ENCODE measurements at regions not wholly inside any gene's neighbourhood (a gene's known extent, or its start where the extent isn't known, plus 50 kb on each side); places are given as distances from the start of the nearest gene placed in this dataset.
"Not testable (repeated sequence)": the region's sequence is repeated elsewhere in the genome, so short reads cannot be mapped to it uniquely, and the experiment has no call there.

- Mint-ChIP-seq H3K9me3 (peaks cover 4% of the 10 kb centered on the region), H3K36me3 (no peaks in the 10 kb centered on the region)
Measured at GRCh38 chr4:187088070-187088799, 364.6 kb upstream of the FAT1 start.

GRCh38 chr4:187090401-187090800 lies 366.7 kb upstream of the FAT1 start:
- no peak overlapping the region for H3K27ac Mint-ChIP-seq

More at GRCh38 chr4:187088070-187088799, 364.6 kb upstream of the FAT1 start:
- Mint-ChIP-seq H3K4me1 (no peaks in the 10 kb centered on the region), H3K27ac (no peak overlapping the region), H3K27me3 (no peaks in the 10 kb centered on the region), H3K4me3 (no peak overlapping the region)
- DNase-seq (ENCODE audit: low spot score in 2 of 2), result no peak
- no peak for ATAC-seq (ENCODE audit: low read depth)

GRCh38 chr4:187090832-187091231 lies 367.2 kb upstream of the FAT1 start:
- not testable (repeated sequence) for DNase-seq (ENCODE audit: low spot score in 2 of 2); H3K4me1 Mint-ChIP-seq; ATAC-seq (ENCODE audit: low read depth); H3K27ac Mint-ChIP-seq; H3K4me3 Mint-ChIP-seq; H3K9me3 Mint-ChIP-seq; H3K27me3 Mint-ChIP-seq; H3K36me3 Mint-ChIP-seq

More at GRCh38 chr4:187090401-187090800, 366.7 kb upstream of the FAT1 start:
- H3K36me3 Mint-ChIP-seq, result no peaks in the 10 kb centered on the region
- H3K9me3 Mint-ChIP-seq, result peaks cover 6% of the 10 kb centered on the region
- no peaks in the 10 kb centered on the region for H3K4me1 Mint-ChIP-seq
- H3K4me3 Mint-ChIP-seq, result no peak overlapping the region
- DNase-seq (ENCODE audit: low spot score in 2 of 2), result no peak
- ATAC-seq (ENCODE audit: low read depth), result no peak
- no peaks in the 10 kb centered on the region for H3K27me3 Mint-ChIP-seq

- H3K36me3 Mint-ChIP-seq, result no peaks in the 10 kb centered on the region
- peaks cover 8% of the 10 kb centered on the region for H3K9me3 Mint-ChIP-seq
- DNase-seq (ENCODE audit: low spot score in 2 of 2), result no peak
- no peak overlapping the region for H3K27ac Mint-ChIP-seq
- no peak overlapping the region for H3K4me3 Mint-ChIP-seq
- H3K4me1 Mint-ChIP-seq, result no peaks in the 10 kb centered on the region
- ATAC-seq (ENCODE audit: low read depth), result no peak
- H3K27me3 Mint-ChIP-seq, result no peaks in the 10 kb centered on the region
Measured at GRCh38 chr4:187094144-187094543, 370.5 kb upstream of the FAT1 start.

GRCh38 chr4:187098429-187098828 lies 374.8 kb upstream of the FAT1 start:
- no peak overlapping the region for H3K27ac Mint-ChIP-seq
- H3K4me1 Mint-ChIP-seq, result no peaks in the 10 kb centered on the region
- ATAC-seq (ENCODE audit: low read depth) (no peak), DNase-seq (ENCODE audit: low spot score in 2 of 2) (no peak)
- no peak overlapping the region for H3K4me3 Mint-ChIP-seq
- H3K36me3 Mint-ChIP-seq, result no peaks in the 10 kb centered on the region
- peaks cover 4% of the 10 kb centered on the region for H3K9me3 Mint-ChIP-seq
- no peaks in the 10 kb centered on the region for H3K27me3 Mint-ChIP-seq

GRCh38 chr4:187103351-187103750 lies 379.7 kb upstream of the FAT1 start:
- no peak for DNase-seq (ENCODE audit: low spot score in 2 of 2)
- Mint-ChIP-seq H3K9me3 (peaks cover 2% of the 10 kb centered on the region), H3K4me3 (no peak overlapping the region), H3K36me3 (no peaks in the 10 kb centered on the region), H3K27ac (no peak overlapping the region), H3K4me1 (no peaks in the 10 kb centered on the region), H3K27me3 (no peaks in the 10 kb centered on the region)
- ATAC-seq (ENCODE audit: low read depth), result peak; percentile 45

- H3K9me3 Mint-ChIP-seq, result peaks cover 1% of the 10 kb centered on the region
- no peaks in the 10 kb centered on the region for H3K27me3 Mint-ChIP-seq
- DNase-seq (ENCODE audit: low spot score in 2 of 2), result no peak
- no peaks in the 10 kb centered on the region for H3K36me3 Mint-ChIP-seq
- no peak for ATAC-seq (ENCODE audit: low read depth)
- no peak overlapping the region for H3K4me3 Mint-ChIP-seq
- no peaks in the 10 kb centered on the region for H3K4me1 Mint-ChIP-seq
- H3K27ac Mint-ChIP-seq, result no peak overlapping the region
Measured at GRCh38 chr4:187108845-187109244, 385.2 kb upstream of the FAT1 start.

- H3K4me3 Mint-ChIP-seq, result no peak overlapping the region
- H3K36me3 Mint-ChIP-seq, result no peaks in the 10 kb centered on the region
- DNase-seq (ENCODE audit: low spot score in 2 of 2) (no peak), ATAC-seq (ENCODE audit: low read depth) (no peak)
- H3K9me3 Mint-ChIP-seq, result peaks cover 1% of the 10 kb centered on the region
- H3K27me3 Mint-ChIP-seq, result no peaks in the 10 kb centered on the region
- no peak overlapping the region for H3K27ac Mint-ChIP-seq
- no peaks in the 10 kb centered on the region for H3K4me1 Mint-ChIP-seq
Measured at GRCh38 chr4:187109636-187110035, 386.0 kb upstream of the FAT1 start.

GRCh38 chr4:187118166-187118565 lies 394.5 kb upstream of the FAT1 start:
- DNase-seq (ENCODE audit: low spot score in 2 of 2) (no peak), ATAC-seq (ENCODE audit: low read depth) (no peak)
- H3K9me3 Mint-ChIP-seq, result peaks cover 1% of the 10 kb centered on the region
- no peak overlapping the region for H3K27ac Mint-ChIP-seq
- H3K27me3 Mint-ChIP-seq, result no peaks in the 10 kb centered on the region
- H3K4me3 Mint-ChIP-seq, result no peak overlapping the region
- H3K4me1 Mint-ChIP-seq, result no peaks in the 10 kb centered on the region
- no peaks in the 10 kb centered on the region for H3K36me3 Mint-ChIP-seq

GRCh38 chr4:187118602-187119120 lies 395.0 kb upstream of the FAT1 start:
- Mint-ChIP-seq H3K4me3 (no peak overlapping the region), H3K27ac (no peak overlapping the region), H3K4me1 (no peaks in the 10 kb centered on the region), H3K27me3 (no peaks in the 10 kb centered on the region), H3K36me3 (no peaks in the 10 kb centered on the region), H3K9me3 (no peaks in the 10 kb centered on the region)
- no peak for DNase-seq (ENCODE audit: low spot score in 2 of 2)
- ATAC-seq (ENCODE audit: low read depth), result no peak

- no peaks in the 10 kb centered on the region for H3K36me3 Mint-ChIP-seq
- H3K27ac Mint-ChIP-seq, result no peak overlapping the region
Measured at GRCh38 chr4:187124331-187124730, 400.7 kb upstream of the FAT1 start.

GRCh38 chr4:187125062-187125461 lies 401.4 kb upstream of the FAT1 start:
- Mint-ChIP-seq H3K4me1 (no peaks in the 10 kb centered on the region), H3K9me3 (peaks cover 7% of the 10 kb centered on the region), H3K27ac (no peak overlapping the region), H3K4me3 (no peak overlapping the region), H3K36me3 (no peaks in the 10 kb centered on the region), H3K27me3 (no peaks in the 10 kb centered on the region)
- DNase-seq (ENCODE audit: low spot score in 2 of 2), result no peak
- ATAC-seq (ENCODE audit: low read depth), result no peak

More at GRCh38 chr4:187124331-187124730, 400.7 kb upstream of the FAT1 start:
- Mint-ChIP-seq H3K27me3 (no peaks in the 10 kb centered on the region), H3K4me1 (no peaks in the 10 kb centered on the region), H3K4me3 (no peak overlapping the region), H3K9me3 (peaks cover 4% of the 10 kb centered on the region)
- no peak for DNase-seq (ENCODE audit: low spot score in 2 of 2)
- ATAC-seq (ENCODE audit: low read depth), result no peak

GRCh38 chr4:187127456-187127855 lies 403.8 kb upstream of the FAT1 start:
- Mint-ChIP-seq H3K4me3 (no peak overlapping the region), H3K27ac (no peak overlapping the region), H3K36me3 (no peaks in the 10 kb centered on the region), H3K9me3 (peaks cover 7% of the 10 kb centered on the region), H3K4me1 (no peaks in the 10 kb centered on the region), H3K27me3 (no peaks in the 10 kb centered on the region)
- ATAC-seq (ENCODE audit: low read depth) (no peak), DNase-seq (ENCODE audit: low spot score in 2 of 2) (no peak)

- H3K27me3 Mint-ChIP-seq, result no peaks in the 10 kb centered on the region
- DNase-seq (ENCODE audit: low spot score in 2 of 2), result no peak
Measured at GRCh38 chr4:187128222-187128621, 404.6 kb upstream of the FAT1 start.

GRCh38 chr4:187128976-187129375 lies 405.3 kb upstream of the FAT1 start:
- Mint-ChIP-seq H3K36me3 (no peaks in the 10 kb centered on the region), H3K4me1 (no peaks in the 10 kb centered on the region), H3K27ac (no peak overlapping the region), H3K27me3 (no peaks in the 10 kb centered on the region), H3K9me3 (peaks cover 7% of the 10 kb centered on the region), H3K4me3 (no peak overlapping the region)
- DNase-seq (ENCODE audit: low spot score in 2 of 2) (no peak), ATAC-seq (ENCODE audit: low read depth) (no peak)

More at GRCh38 chr4:187128222-187128621, 404.6 kb upstream of the FAT1 start:
- Mint-ChIP-seq H3K4me3 (no peak overlapping the region), H3K27ac (no peak overlapping the region), H3K9me3 (peaks cover 7% of the 10 kb centered on the region), H3K4me1 (no peaks in the 10 kb centered on the region), H3K36me3 (no peaks in the 10 kb centered on the region)
- no peak for ATAC-seq (ENCODE audit: low read depth)

All from memory B cell (primary cell).